ENCODE measurements at regions not wholly inside any gene's neighbourhood (a gene's known extent, or its start where the extent isn't known, plus 50 kb on each side); places are given as distances from the start of the nearest gene placed in this dataset.

DNA sequence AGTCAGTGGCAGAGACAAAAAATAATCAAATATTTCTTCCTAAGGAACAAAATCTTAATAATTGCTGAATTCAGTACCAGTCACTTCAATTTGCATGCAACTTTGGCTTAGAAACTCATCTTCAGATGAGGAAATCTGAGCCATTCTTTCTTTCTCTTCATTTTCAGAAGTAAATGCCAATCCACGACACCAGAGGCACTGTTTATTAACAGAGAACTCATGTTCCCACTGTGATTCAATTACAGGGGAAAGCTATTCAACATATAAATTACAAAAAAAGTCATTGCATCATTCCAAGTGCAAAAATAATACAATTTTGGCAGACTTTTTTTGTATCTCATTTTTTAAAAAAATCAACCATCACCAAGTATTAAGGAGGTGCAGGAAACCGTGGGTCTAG lies 816.1 kb upstream of the TMEM132C start:
- no peaks in the 10 kb centered on the region for H3K36me3 Mint-ChIP-seq (ENCODE audit: unreplicated experiment)
- H3K9me3 Mint-ChIP-seq (ENCODE audit: unreplicated experiment): no peaks in the 10 kb centered on the region
- H3K27ac Mint-ChIP-seq (ENCODE audit: unreplicated experiment): no peak overlapping the region
- H3K4me1 Mint-ChIP-seq (ENCODE audit: unreplicated experiment): peaks cover 7% of the 10 kb centered on the region
- peaks cover 21% of the 10 kb centered on the region for H3K27me3 Mint-ChIP-seq (ENCODE audit: unreplicated experiment)
- no peak for DNase-seq (ENCODE audit: extremely low spot score, unreplicated experiment)
- no peak overlapping the region for H3K4me3 Mint-ChIP-seq (ENCODE audit: unreplicated experiment)
- TF ChIP-seq, protein P1, sequence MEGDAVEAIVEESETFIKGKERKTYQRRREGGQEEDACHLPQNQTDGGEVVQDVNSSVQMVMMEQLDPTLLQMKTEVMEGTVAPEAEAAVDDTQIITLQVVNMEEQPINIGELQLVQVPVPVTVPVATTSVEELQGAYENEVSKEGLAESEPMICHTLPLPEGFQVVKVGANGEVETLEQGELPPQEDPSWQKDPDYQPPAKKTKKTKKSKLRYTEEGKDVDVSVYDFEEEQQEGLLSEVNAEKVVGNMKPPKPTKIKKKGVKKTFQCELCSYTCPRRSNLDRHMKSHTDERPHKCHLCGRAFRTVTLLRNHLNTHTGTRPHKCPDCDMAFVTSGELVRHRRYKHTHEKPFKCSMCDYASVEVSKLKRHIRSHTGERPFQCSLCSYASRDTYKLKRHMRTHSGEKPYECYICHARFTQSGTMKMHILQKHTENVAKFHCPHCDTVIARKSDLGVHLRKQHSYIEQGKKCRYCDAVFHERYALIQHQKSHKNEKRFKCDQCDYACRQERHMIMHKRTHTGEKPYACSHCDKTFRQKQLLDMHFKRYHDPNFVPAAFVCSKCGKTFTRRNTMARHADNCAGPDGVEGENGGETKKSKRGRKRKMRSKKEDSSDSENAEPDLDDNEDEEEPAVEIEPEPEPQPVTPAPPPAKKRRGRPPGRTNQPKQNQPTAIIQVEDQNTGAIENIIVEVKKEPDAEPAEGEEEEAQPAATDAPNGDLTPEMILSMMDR (IDR thresholded peaks at IDR 0.05): peak; percentile 8

DNA sequence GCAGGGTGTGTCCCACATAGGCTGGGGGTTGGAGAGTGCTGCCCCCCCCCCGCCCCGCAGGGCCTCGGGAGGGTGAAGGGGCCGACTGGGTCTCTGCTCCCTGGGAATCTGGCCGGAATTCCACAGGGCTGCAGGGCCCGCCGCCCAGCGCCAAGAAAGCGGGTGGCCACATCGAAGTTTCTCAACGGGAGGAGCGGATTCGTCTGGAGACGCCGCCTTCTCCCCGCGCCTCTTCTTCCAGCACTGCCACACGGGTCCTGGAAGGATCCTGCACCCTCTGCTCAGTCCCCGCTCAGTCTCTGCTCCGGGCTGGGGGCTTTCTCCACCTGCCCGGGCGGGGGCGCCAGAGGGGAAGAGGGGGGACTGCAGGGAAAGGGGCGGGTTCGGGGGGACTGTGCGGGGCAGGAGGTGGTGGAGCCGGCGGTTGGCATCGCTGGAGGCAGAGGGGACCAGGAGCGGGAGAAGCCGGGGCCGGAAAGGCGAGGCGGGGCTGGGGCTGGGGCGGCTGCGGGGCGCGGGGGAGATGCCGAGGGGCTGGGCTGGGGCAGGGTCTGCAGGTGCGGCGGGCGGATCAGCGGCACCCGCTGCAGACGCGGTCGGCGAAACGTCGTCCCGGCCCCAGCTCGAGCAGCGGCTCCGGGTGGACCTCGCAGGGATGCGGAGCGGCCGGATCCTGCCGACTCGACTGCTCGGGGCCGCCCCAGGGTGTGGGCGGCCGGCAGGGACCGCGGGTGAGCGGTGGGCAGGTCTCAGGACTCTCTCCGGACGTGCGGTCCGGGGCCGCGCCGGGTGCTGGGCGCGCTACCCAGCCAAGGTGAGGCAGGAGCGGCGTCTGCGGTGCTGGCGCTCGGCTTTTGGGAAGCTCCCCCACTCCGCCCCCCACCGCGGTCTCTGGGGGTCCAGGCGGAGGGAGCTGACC lies 811.4 kb upstream of the TMEM132C start:
- peaks cover 39% of the 10 kb centered on the region for H3K27me3 Mint-ChIP-seq (ENCODE audit: unreplicated experiment)
- no peak overlapping the region for H3K27ac Mint-ChIP-seq (ENCODE audit: unreplicated experiment)
- no peak for DNase-seq (ENCODE audit: extremely low spot score, unreplicated experiment)
- H3K4me3 Mint-ChIP-seq (ENCODE audit: unreplicated experiment): no peak overlapping the region
- H3K9me3 Mint-ChIP-seq (ENCODE audit: unreplicated experiment): no peaks in the 10 kb centered on the region
- H3K4me1 Mint-ChIP-seq (ENCODE audit: unreplicated experiment): peaks cover 7% of the 10 kb centered on the region
- TF ChIP-seq, protein P1 (IDR thresholded peaks at IDR 0.05): no peak
- H3K36me3 Mint-ChIP-seq (ENCODE audit: unreplicated experiment): no peaks in the 10 kb centered on the region

DNA sequence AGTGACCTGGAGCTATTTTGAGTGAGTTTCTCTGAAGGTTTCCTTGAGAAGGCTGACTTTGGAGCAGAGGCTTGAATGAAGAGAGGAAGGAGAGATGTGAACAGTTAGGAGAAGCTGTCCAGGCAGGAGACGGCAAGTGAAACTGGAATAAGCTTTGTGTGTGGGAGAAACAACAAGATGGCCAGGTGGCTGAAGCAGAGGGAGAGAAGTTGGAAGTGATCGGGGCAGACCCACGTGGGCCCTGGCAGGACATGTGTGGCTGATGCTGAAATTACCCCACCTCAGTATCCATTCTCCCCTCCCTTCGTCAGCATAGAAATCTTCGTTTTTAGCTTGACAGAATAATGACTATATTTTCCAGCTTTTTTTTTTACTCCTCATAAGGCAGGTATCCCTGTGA lies 809.2 kb upstream of the TMEM132C start:
- Mint-ChIP-seq H3K4me1 (ENCODE audit: unreplicated experiment) (peaks cover 7% of the 10 kb centered on the region), H3K9me3 (ENCODE audit: unreplicated experiment) (no peaks in the 10 kb centered on the region), H3K27ac (ENCODE audit: unreplicated experiment) (no peak overlapping the region), H3K36me3 (ENCODE audit: unreplicated experiment) (no peaks in the 10 kb centered on the region), H3K27me3 (ENCODE audit: unreplicated experiment) (peaks cover 34% of the 10 kb centered on the region), H3K4me3 (ENCODE audit: unreplicated experiment) (no peak overlapping the region)
- DNase-seq (ENCODE audit: extremely low spot score, unreplicated experiment): no peak
- TF ChIP-seq, protein P1 (IDR thresholded peaks at IDR 0.05): no peak

DNA sequence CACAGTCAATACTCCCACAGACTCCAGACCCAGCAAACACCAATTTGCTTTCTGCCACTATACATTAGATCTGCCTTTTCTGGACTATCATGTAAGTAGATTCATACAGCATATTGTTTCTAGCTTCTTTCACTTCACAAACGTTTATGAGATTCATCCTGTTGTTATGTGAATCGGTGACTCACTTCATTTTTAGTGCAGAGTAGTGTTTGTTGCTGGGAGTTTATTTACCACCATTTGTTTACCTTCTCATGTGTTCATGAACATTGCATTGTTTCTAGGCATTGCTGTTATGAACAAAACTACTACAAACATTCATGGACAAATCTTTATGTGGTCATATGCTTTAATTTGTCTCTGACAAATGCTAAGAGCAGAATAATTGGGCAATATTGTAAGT lies 807.8 kb upstream of the TMEM132C start:
- Mint-ChIP-seq H3K9me3 (ENCODE audit: unreplicated experiment) (no peaks in the 10 kb centered on the region), H3K4me1 (ENCODE audit: unreplicated experiment) (peaks cover 4% of the 10 kb centered on the region), H3K27ac (ENCODE audit: unreplicated experiment) (no peak overlapping the region), H3K36me3 (ENCODE audit: unreplicated experiment) (no peaks in the 10 kb centered on the region), H3K27me3 (ENCODE audit: unreplicated experiment) (peaks cover 33% of the 10 kb centered on the region), H3K4me3 (ENCODE audit: unreplicated experiment) (no peak overlapping the region)
- no peak for DNase-seq (ENCODE audit: extremely low spot score, unreplicated experiment)
- TF ChIP-seq, protein P1 (IDR thresholded peaks at IDR 0.05): no peak

DNA sequence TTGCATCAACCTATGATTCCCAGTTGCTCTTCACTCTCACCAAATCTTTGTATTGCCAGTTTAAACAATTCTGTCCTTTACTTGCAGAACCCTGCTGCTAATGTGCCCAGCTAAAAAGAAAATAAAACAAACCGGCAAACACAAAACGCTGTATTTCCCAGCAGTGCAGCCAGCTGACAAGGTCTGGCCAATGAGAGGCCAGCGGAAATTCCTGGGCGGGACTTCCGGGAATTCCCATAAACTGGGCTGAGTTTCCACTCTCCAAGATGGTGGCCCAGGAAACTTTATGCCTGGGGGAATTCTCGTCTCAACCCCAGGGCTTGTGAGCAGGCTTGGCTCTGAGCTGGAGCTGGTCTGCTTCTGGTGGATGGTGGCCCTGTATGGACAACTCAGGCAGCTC lies 807.3 kb upstream of the TMEM132C start:
- no peaks in the 10 kb centered on the region for H3K9me3 Mint-ChIP-seq (ENCODE audit: unreplicated experiment)
- TF ChIP-seq, protein P1 (IDR thresholded peaks at IDR 0.05): no peak
- DNase-seq (ENCODE audit: extremely low spot score, unreplicated experiment): no peak
- peaks cover 27% of the 10 kb centered on the region for H3K27me3 Mint-ChIP-seq (ENCODE audit: unreplicated experiment)
- no peaks in the 10 kb centered on the region for H3K4me1 Mint-ChIP-seq (ENCODE audit: unreplicated experiment)
- H3K36me3 Mint-ChIP-seq (ENCODE audit: unreplicated experiment): no peaks in the 10 kb centered on the region
- no peak overlapping the region for H3K27ac Mint-ChIP-seq (ENCODE audit: unreplicated experiment)
- no peak overlapping the region for H3K4me3 Mint-ChIP-seq (ENCODE audit: unreplicated experiment)

Measured in osteocyte (in vitro differentiated cells).